HCT116 (cell line): ENCODE measurements at regions not wholly inside any gene's neighbourhood (a gene's known extent, or its start where the extent isn't known, plus 50 kb on each side); places are given as distances from the start of the nearest gene placed in this dataset.

Source experiments
- ATAC-seq: fragments of 200-7000 bp; cut with Tn5 transposase; 2 replicates; pipeline ENCODE4 v1.9.1; 2020; ENCODE audit warnings: mild to moderate bottlenecking, moderate library complexity
- BruUV-seq: library from RNA; stranded (reverse); fragments of 400-500 nt; replicated peaks from 2 replicates; lab custom pipeline; 2021; lab: Mats Ljungman, UMichigan
- CTCF ChIA-PET: fragments of 300-600 bp; sonication (Branson Sonifier 250); formaldehyde crosslinking; loops from one replicate; lab custom pipeline; 2021; ENCODE audit warnings: antibody characterized with exemption; lab: Charles Lee
- POLR2A ChIA-PET: fragments of 300-600, 350-600 bp; sonication (Branson Sonifier 250); formaldehyde crosslinking; loops from one replicate; lab custom pipeline; 2021; ENCODE audit warnings: antibody characterized with exemption; lab: Charles Lee
- RAD21 ChIA-PET, 2 experiments: fragments of 300-600 bp; sonication (Branson Sonifier 250); formaldehyde crosslinking; loops; one replicate each; lab custom pipeline; 2023; ENCODE audit warnings: low total read pairs in 2 of 2; ENCODE audit not compliant: uncharacterized antibody in 2 of 2, unreplicated experiment in 2 of 2, low non-redundant PET in 1 of 2; lab: Charles Lee
- DNase-seq: peaks from one replicate; pipeline ENCODE4 v3.0.0-alpha.2; 2010; ENCODE audit warnings: low read depth, low spot score
- H2AFZ ChIP-seq: fragments of 200-600 bp; shearing (Covaris generic), sonication (generic); 2 replicates; pipeline ENCODE4 v1.6.1; 2017; ENCODE audit warnings: low read depth, mixed run types, mixed read lengths, antibody characterized with exemption, low read length; ENCODE audit not compliant: poor library complexity, severe bottlenecking
- H3K27ac ChIP-seq: 2 replicates; pipeline ENCODE4 v1.5.1; 2012; ENCODE audit warnings: low read depth, low read length
- H3K27me3 ChIP-seq: fragments of 200-600 bp; sonication (generic); 2 replicates; pipeline ENCODE4 v1.6.1; 2016; ENCODE audit warnings: mixed run types, low read length, mixed read lengths; ENCODE audit not compliant: insufficient read depth
- H3K36me3 ChIP-seq, 2 experiments: fragments of 200-500 bp in 1 of 2; fragments of 200-600 bp in 1 of 2; sonication (Bioruptor generic) in 1 of 2; sonication (generic) in 1 of 2; 2 replicates each; pipeline versions ENCODE4 v1.5.1 to v1.6.1; 2014 to 2016; ENCODE audit warnings: low read length in 2 of 2, inconsistent platforms in 1 of 2, mixed read lengths in 1 of 2, mixed run types in 1 of 2; ENCODE audit not compliant: insufficient read depth in 2 of 2, control insufficient read depth in 1 of 2
- H3K4me1 ChIP-seq, 2 experiments: fragments of 200-600 bp in 1 of 2; sonication (generic) in 1 of 2; 2 replicates each; pipeline versions ENCODE4 v1.5.1 to v1.6.1; 2012 to 2017; ENCODE audit warnings: low read length in 2 of 2, inconsistent platforms in 1 of 2, mild to moderate bottlenecking in 1 of 2, mixed read lengths in 1 of 2, mixed run types in 1 of 2, moderate library complexity in 1 of 2; ENCODE audit not compliant: insufficient read depth in 2 of 2, control insufficient read depth in 1 of 2
- H3K4me2 ChIP-seq: fragments of 200-600 bp; sonication (generic); 2 replicates; pipeline ENCODE4 v1.6.1; 2017; ENCODE audit warnings: mixed run types, low read length, mixed read lengths
- H3K4me3 ChIP-seq, 2 experiments: fragments of 200-600 bp in 1 of 2; sonication (generic) in 1 of 2; replicated peaks in 1 of 2; 2 replicates each; pipeline ENCODE4 v1.5.1; 2011 to 2016; ENCODE audit warnings: low read length in 2 of 2, control low read depth in 1 of 2, low read depth in 1 of 2, mild to moderate bottlenecking in 1 of 2, mixed read lengths in 1 of 2, mixed run types in 1 of 2
- H3K79me2 ChIP-seq: fragments of 200-600 bp; sonication (generic); 2 replicates; pipeline ENCODE4 v1.6.1; 2017; ENCODE audit warnings: mild to moderate bottlenecking, mixed run types, low read length, moderate library complexity, mixed read lengths; ENCODE audit not compliant: insufficient read depth
- H3K9ac ChIP-seq: fragments of 200-600 bp; sonication (generic); 2 replicates; pipeline ENCODE4 v1.6.1; 2016; ENCODE audit warnings: low read length, mixed read lengths
- H3K9me2 ChIP-seq: fragments of 200-600 bp; sonication (generic), shearing (Covaris generic); 2 replicates; pipeline ENCODE4 v1.6.1; 2017; ENCODE audit warnings: mixed run types, mild to moderate bottlenecking, moderate library complexity; ENCODE audit not compliant: insufficient read depth
- H3K9me3 ChIP-seq, 2 experiments: fragments of 200-500 bp in 1 of 2; fragments of 200-600 bp in 1 of 2; sonication (Bioruptor generic) in 1 of 2; sonication (generic) in 1 of 2; 2 replicates each; pipeline ENCODE4 v1.6.1; 2014 to 2017; ENCODE audit warnings: low read length in 2 of 2, mixed read lengths in 2 of 2, inconsistent platforms in 1 of 2, low read depth in 1 of 2, mild to moderate bottlenecking in 1 of 2, mixed run types in 1 of 2, moderate library complexity in 1 of 2; ENCODE audit not compliant: control insufficient read depth in 1 of 2, insufficient read depth in 1 of 2
- H4K20me1 ChIP-seq: fragments of 200-600 bp; sonication (generic), shearing (Covaris generic); 2 replicates; pipeline ENCODE4 v1.6.1; 2017; ENCODE audit warnings: mixed run types, mild to moderate bottlenecking, moderate library complexity; ENCODE audit not compliant: insufficient read depth
- CBX3 ChIP-seq: IDR thresholded peaks from 2 replicates; pipeline ENCODE4 v1.6.1; 2012; ENCODE audit warnings: low read depth
- CEBPB ChIP-seq: IDR thresholded peaks from 2 replicates; pipeline ENCODE4 v1.6.1; 2012; ENCODE audit warnings: low read depth
- SIN3A ChIP-seq: IDR thresholded peaks from 2 replicates; pipeline ENCODE4 v1.6.1; 2012; ENCODE audit warnings: low read depth
- ZBTB33 ChIP-seq: IDR thresholded peaks from 2 replicates; pipeline ENCODE4 v1.6.1; 2011; ENCODE audit warnings: mild to moderate bottlenecking, low read length, moderate library complexity; ENCODE audit not compliant: insufficient replicate concordance; ENCODE audit errors: extremely low read depth
- intact Hi-C: fragments of 100-400 bp; cut with micrococcal nuclease; formaldehyde crosslinking; loops from 2 replicates; pipeline ENCODE4 v1.10.0; 2022

- no peak for DNase-seq
- no peak overlapping the region for H3K4me3 ChIP-seq
- POLR2A ChIA-PET: no interaction called here
- RAD21 ChIA-PET: no interaction called here
- BruUV-seq: no TSS peak
- no peak overlapping the region for H3K27ac ChIP-seq
- CTCF ChIA-PET: no interaction called here
- intact Hi-C loops: no loop called here
- H3K36me3 ChIP-seq: no peaks in the 10 kb centered on the region
- H3K79me2 ChIP-seq: no peaks in the 10 kb centered on the region
- TF ChIP-seq CEBPB (no peak), SIN3A (no peak)
- no peaks in the 10 kb centered on the region for H3K27me3 ChIP-seq
- no peaks in the 10 kb centered on the region for H3K9me2 ChIP-seq
- no peak for ATAC-seq
- no peak overlapping the region for H3K9ac ChIP-seq
- H3K4me1 ChIP-seq: peaks cover 25 to 49% of the 10 kb centered on the region in 2 experiments
- H2AFZ ChIP-seq: no peak overlapping the region
- no peaks in the 10 kb centered on the region for H3K9me3 ChIP-seq
- no peaks in the 10 kb centered on the region for H4K20me1 ChIP-seq
- H3K4me2 ChIP-seq: no peak overlapping the region
Measured at GRCh38 chr9:91101611-91102168, 260.0 kb downstream of the AUH start.

- H3K79me2 ChIP-seq: no peaks in the 10 kb centered on the region
- no peaks in the 10 kb centered on the region for H3K36me3 ChIP-seq
- H3K9me2 ChIP-seq: no peaks in the 10 kb centered on the region
- no peak overlapping the region for H3K4me3 ChIP-seq
- no peak overlapping the region for H3K9ac ChIP-seq
- H2AFZ ChIP-seq: no peak overlapping the region
- H3K9me3 ChIP-seq: no peaks in the 10 kb centered on the region
- RAD21 ChIA-PET: no interaction called here
- H3K4me2 ChIP-seq: no peak overlapping the region
- peaks cover 25 to 49% of the 10 kb centered on the region in 2 experiments for H3K4me1 ChIP-seq
- no peak for ATAC-seq
- TF ChIP-seq ZBTB33: no peak
- TF ChIP-seq CBX3: no peak
- TF ChIP-seq, all 23 proteins: peak for 0
- ChIA-PET CTCF (no interaction called here), POLR2A (no interaction called here)
- intact Hi-C loops: no loop called here
- BruUV-seq: no TSS peak
- DNase-seq: no peak
- no peaks in the 10 kb centered on the region for H4K20me1 ChIP-seq
- H3K27me3 ChIP-seq: no peaks in the 10 kb centered on the region
- H3K27ac ChIP-seq: no peak overlapping the region
Measured at GRCh38 chr9:91102269-91102668, 259.4 kb downstream of the AUH start.
